HG02588 (cell line): ENCODE measurements at regions not wholly inside any gene's neighbourhood (a gene's known extent, or its start where the extent isn't known, plus 50 kb on each side); places are given as distances from the start of the nearest gene placed in this dataset.
A peak's percentile ranks its signal among the peaks of the same experiment; 100 is the strongest.

Experiments used
- ATAC-seq: cut with Tn5 transposase; IDR thresholded peaks from one replicate; pipeline ENCODE4 v1.9.1; 2021; ENCODE audit warnings: mild to moderate bottlenecking, moderate library complexity; ENCODE audit not compliant: unreplicated experiment

- ATAC-seq: no peak
Observed at GRCh38 chr17:77320044-77320440, 179.3 kb downstream of the SEC14L1 start.

DNA sequence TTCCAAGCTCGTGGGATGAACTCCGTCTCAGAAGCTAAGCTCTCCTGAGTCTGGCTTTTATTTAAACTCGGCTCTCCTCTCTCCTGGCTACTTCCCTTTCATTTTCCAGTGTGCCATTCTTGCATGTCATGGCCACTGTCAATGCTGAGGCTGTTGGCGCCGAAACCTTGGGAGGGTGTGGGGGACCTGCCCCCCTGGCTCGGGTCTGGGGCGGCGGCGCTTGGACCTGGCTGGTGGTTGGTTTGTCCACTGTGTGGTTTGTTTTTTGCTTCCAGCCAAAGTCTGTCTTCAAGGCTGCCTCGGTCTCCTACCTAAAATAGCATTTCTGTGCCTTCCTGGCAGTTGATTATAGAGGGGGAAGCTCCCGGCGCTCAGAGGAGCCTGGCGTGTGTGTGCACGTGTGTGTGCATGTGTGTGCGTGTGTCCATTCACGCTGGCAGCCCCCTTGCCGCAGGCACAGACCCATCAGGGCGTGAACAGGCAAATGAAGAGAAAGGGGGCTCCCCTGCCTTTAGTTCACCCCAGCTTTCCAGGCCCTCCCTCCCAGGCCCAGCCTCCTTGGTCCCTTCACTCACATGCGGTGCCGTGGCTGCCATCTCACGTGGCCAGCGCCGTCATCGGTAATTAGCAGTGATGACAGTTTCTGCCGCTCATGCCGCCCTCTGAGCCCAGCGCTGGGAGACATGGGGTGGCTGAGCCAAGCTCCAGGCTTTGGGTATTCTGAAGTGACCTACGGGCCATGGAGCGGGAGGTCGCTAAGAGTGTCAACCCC is 179.9 kb downstream of the SEC14L1 start:
- ATAC-seq: no peak

- no peak for ATAC-seq
Observed at GRCh38 chr17:77321649-77322513, 181.1 kb downstream of the SEC14L1 start.

- no peak for ATAC-seq
Observed at GRCh38 chr17:77322514-77323412, 182.0 kb downstream of the SEC14L1 start.

DNA sequence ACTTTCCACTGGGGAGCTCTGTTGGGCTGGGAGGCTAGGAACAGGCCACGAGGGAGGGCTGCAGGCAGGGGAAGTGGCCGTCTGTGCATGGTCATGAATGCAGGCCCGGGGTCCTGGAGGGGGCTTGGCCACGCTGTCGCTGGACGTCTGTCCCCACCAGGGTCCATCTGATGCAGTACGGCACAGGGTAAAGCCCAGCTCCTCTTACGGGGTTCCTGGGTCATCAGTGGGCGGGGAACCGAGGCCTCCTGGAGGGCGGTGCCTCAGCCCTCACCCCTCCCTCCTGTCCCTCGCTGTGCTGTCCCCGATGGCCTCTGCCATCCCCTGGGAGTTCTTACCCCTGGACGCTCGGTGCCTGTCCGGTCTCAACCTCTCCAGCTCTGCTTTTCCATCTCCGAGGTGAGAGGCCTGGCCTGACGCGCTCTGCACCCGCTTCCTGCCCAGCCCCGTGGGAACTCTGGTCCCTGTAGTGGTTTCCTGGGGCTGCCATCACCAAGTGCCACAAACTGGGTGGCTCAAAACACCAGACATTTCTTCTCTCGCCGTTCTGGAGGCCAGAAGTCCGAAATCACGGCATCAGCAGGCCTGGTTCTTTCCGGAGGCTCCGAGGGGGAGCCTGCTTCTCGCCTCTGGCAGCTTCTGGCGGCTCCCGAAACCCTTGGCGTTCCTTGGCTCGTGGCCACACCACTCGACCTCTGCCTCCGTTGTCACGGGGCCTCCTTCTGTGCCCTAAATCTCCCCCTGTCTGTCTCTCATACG is 182.8 kb downstream of the SEC14L1 start:
- no peak for ATAC-seq

DNA sequence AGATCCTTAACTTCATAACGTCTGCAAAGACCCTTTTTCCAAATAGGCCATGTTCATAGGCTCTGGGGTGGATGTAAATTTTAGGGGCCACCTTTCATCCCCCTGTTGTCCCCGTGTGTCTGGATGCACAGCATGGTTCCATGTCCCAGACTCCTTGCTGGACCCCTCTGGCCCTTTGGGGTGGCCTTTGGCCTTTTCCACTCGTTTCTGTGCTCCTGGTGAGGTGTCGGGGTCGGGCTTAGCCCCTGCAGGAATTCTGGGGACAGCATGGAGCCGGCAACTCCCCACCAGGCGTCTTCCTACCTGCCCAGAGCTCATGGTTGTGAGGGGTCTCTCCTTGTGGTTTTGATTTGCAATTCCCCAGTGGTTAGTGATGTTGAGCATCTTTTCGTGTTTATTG is 183.5 kb downstream of the SEC14L1 start:
- ATAC-seq: no peak

DNA sequence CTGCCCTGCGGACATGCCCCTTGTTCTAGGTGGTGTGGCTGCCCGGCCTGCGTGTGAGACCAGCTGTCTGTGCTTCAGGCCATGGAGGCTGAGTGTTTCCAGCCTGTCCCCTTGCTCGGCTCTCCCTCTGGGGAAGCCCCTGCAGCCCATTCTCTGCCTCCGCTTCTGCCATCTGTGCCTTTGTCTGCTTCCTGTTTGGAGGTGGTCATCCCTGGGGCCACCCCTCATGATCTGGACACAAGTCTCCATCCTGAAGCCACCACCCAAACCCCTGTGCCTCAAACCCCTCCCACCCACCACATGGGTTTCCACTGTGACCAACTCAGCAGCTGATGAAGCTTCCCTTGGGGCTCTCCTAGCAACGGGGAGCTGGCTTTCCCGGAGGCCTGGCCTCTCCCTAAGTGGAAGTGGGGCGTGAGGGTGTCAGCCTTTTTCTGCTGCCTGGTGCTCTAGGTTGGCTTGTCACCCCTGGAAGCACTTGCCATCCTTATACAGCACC is 184.9 kb downstream of the SEC14L1 start:
- ATAC-seq: peak; percentile 16

- no peak for ATAC-seq
Observed at GRCh38 chr17:77326076-77326591, 185.4 kb downstream of the SEC14L1 start.

DNA sequence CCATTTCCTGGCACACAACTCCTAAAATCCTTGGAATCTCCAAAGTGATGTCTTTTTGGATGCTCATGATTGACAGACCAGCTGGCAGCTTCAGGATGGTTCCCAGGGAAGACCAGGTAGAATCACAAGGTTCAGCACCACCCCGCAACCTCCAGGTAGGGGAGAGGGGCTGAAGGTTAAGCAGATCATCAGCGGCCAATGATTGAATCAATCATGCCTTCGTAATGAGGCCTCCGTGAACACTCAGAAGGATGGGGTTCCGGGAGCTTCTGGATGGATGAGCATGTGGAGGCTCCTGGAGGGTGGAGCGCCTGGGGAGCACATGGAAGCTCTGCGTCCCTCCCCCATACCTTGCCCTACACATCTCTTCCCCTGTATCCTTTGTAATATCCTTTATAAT is 185.9 kb downstream of the SEC14L1 start:
- ATAC-seq: no peak

DNA sequence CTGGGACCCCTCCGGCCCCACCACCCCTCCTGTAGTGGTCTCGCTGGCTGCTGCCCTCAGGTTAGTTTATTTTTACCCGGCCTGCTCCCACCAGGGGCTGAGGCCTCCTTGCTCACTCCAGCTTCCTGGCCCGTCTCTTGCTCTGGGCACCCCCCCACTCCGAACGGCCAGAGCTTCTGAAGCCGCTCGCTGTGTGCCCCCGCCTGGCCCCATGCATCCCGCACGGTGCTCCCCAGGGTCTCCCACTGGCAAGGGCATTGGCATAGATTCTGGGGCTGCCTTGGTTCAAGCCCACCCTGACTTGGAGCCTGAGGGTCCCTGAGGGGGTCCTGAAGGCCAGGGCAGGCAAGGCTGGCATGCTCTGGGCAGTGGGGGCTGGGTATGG is 186.4 kb downstream of the SEC14L1 start:
- no peak for ATAC-seq

DNA sequence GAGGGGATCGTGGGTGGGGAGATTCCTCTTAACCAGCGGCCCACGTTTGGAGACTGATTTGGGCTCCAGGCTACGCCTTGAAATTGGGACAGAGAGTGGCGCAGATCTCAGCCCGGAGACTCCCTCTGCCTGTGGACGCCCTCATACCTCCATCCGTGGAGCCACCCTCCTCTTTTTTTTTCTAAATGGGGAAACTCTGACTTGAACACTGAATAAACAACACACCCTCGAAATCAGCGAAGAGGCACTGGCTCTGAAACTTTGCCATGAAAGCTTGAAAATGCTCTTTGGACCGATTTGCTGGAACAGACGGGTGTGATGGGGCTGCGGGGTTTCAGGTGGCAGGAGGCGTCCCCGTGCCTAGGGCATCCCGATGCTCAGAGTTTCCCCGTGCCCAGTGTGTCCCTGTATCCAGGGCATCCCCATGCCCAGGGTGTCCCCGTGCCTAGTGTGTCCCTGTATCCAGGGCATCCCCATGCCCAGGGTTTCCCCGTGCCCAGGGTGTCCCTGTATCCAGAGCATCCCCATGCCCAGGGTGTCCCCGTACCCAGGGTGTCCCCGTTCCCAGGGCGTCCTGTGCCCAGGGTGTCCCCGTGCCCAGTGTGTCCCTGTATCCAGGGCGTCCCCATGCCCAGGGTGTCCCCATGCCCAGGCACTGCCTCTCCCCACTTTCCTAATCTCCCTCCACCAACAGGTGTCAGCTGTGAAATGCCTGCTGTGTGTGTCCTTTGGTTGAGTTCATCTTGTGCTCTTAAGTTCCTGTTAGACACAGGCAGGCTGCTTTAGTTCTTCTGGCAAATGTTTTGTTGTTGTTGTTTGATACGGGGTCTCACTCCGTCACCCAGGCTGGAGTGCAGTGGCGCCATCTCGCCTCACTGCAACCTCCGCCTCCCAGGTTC is 187.0 kb downstream of the SEC14L1 start:
- no peak for ATAC-seq

DNA sequence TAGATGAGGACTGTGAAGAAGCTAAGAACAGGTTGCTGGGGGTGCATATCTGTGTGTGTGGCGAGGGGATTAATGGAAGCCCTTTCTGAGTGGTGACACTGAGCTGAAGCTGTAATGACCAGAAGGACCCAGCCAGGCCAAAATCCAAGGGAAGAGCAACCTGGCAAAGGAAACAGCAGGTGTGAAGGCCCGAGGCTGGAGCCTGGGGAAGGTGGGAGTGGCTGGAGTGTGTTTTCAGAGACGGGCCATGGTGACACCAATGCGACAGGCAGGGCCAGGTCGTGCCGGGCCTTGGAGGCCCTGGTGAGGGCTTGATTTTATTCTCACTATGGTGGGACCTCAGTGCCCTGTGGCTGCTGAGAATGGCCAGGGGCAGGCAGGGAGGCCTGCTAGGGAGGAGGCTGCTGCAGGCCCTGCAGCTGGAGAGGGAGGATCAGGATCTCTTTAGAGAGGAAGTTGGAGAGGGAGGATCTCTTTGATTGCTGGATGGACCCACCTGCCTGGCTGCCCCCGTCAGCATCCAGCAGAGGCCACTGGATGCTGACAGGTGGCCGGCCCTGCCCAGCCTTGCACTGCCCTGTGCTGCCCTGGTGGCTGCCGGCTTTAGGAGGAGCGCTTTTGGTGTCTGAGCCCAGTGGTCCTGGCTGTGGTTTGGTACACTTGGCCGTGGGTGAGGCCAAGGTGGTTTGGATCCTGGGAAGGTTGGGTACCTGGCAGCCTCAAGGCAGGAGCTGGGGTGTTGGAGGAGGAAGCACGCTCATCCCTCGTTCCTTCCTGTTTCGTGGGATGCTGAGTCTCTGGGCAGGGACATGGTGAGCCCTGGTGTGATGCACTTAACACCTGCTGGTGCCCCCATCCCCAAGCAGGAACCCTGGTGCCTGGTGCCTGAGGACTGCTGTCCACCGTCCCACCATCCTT is 188.3 kb downstream of the SEC14L1 start:
- ATAC-seq: no peak

- ATAC-seq: no peak
Observed at GRCh38 chr17:77329741-77330531, 189.2 kb downstream of the SEC14L1 start.

DNA sequence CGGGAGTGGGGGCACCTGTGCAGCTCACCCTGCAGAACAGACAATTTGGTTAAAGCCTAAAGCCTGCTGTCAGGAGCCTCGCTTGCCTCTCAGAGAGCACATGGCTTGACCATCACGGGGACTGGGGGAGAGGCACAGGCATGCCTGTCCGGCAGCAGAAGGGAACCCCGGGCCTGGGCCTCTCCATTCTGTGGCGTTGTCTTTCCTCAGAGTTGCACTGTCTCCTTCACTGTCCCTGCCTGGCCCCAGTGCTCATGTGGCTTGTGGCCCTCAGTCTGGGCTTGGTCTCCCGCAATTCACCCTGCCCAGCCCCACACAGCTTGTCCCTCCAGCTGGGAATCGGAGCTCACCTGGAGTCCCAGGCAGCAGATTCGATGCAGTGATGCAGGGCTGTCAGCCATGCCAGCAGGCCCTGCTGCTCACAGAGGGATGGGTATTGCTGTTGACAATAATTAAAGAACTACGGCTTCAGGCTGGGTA is 189.9 kb downstream of the SEC14L1 start:
- ATAC-seq: no peak

DNA sequence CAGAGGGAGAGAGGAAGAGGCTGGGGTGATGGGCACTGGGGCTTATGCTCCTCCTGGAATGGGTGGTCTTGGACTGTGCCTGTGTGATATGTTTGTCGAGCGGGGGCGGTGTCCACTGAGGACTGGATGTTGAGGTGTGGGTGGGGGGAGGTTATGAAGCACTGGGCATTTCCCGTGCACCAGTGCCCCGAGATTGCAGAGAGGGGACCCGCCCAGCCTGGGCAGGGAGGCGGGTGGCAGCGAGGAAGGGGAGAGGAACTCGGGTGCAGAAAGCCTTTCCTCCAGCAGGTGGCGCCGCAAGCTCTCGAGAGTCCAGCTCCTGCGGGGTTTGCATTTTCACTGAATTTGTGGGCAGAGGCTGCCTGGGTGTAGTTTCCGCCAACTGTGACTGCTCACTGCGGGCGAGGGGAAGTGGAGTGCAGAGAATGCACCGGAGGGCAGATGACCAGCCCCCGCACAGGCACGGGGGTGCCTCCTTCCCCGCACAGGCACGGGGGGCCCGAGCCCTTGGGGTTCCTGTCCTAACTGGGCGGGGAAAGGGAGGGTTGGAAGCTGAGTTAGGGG is 190.6 kb downstream of the SEC14L1 start:
- peak; percentile 58 for ATAC-seq
